Thymus (tissue), 11 donors: ENCODE measurements at regions not wholly inside any gene's neighbourhood (a gene's known extent, or its start where the extent isn't known, plus 50 kb on each side); places are given as distances from the start of the nearest gene placed in this dataset.

ENCODE experiments used
- DNase-seq, 9 donors: peaks; one replicate each; pipeline ENCODE4 v3.0.0-alpha.2; 2013; ENCODE audit warnings: low spot score in 9 of 9, low read depth in 6 of 9, missing footprints in 1 of 9
- H3K27ac ChIP-seq, 2 donors: one replicate each; pipeline ENCODE4 v1.5.1; 2013; ENCODE audit warnings: control low read depth in 1 of 2, low read depth in 1 of 2, low read length in 1 of 2, mild to moderate bottlenecking in 1 of 2, moderate library complexity in 1 of 2
- H3K27me3 ChIP-seq, 2 donors: one replicate each; pipeline ENCODE4 v1.5.1; 2013; ENCODE audit warnings: low read length in 1 of 2; ENCODE audit not compliant: control insufficient read depth in 2 of 2, insufficient read depth in 1 of 2
- H3K36me3 ChIP-seq, 2 donors: one replicate each; pipeline ENCODE4 v1.5.1; 2013; ENCODE audit warnings: low read length in 1 of 2, mild to moderate bottlenecking in 1 of 2, moderate library complexity in 1 of 2; ENCODE audit not compliant: control insufficient read depth in 2 of 2, insufficient read depth in 2 of 2
- H3K4me1 ChIP-seq, 2 donors: one replicate each; pipeline ENCODE4 v1.5.1; 2013; ENCODE audit warnings: low read length in 2 of 2; ENCODE audit not compliant: control insufficient read depth in 2 of 2, insufficient read depth in 2 of 2
- H3K4me3 ChIP-seq, 2 donors: one replicate each; pipeline ENCODE4 v1.5.1; 2013; ENCODE audit warnings: low read length in 2 of 2, control low read depth in 1 of 2, mild to moderate bottlenecking in 1 of 2
- H3K9me3 ChIP-seq, 2 donors: one replicate each; pipeline ENCODE4 v1.5.1; 2013; ENCODE audit warnings: low read length in 1 of 2, mild to moderate bottlenecking in 1 of 2; ENCODE audit not compliant: control insufficient read depth in 2 of 2, insufficient read depth in 1 of 2
- WGBS: extraction: QIAGEN DNeasy Blood & Tissue Kit; methylation state at CpG from one replicate; pipeline ENCODE4 v1.1.7; 2013; 5-methylcytosine and 5-hydroxymethylcytosine counted together
- donor health status: healthy.

- H3K4me3 ChIP-seq, result no peak overlapping the region
- no peaks in the 10 kb centered on the region for H3K4me1 ChIP-seq
- H3K27me3 ChIP-seq, result no peaks in the 10 kb centered on the region
- no peak for DNase-seq
- no peaks in the 10 kb centered on the region for H3K9me3 ChIP-seq
- WGBS, result 91% methylated on average over 8 of the region's 8 CpGs
- H3K36me3 ChIP-seq, result no peaks in the 10 kb centered on the region
- no peak overlapping the region for H3K27ac ChIP-seq
These were observed 710.0 kb upstream of the GRAMD2B start for GRCh38 chr5:125713109-125713805.

GRCh38 chr5:125715216-125715615 lies 708.0 kb upstream of the GRAMD2B start:
- DNase-seq, result no peak
- H3K27me3 ChIP-seq, result no peaks in the 10 kb centered on the region
- WGBS, result over 99% methylated on average over 2 of the region's 2 CpGs

GRCh38 chr5:125717209-125717608 lies 706.0 kb upstream of the GRAMD2B start:
- no peak for DNase-seq
- H3K27me3 ChIP-seq, result no peaks in the 10 kb centered on the region
- no peaks in the 10 kb centered on the region for H3K9me3 ChIP-seq
- no peak overlapping the region for H3K4me3 ChIP-seq
- H3K36me3 ChIP-seq, result no peaks in the 10 kb centered on the region
- no peak overlapping the region for H3K27ac ChIP-seq
- no peaks in the 10 kb centered on the region for H3K4me1 ChIP-seq

More at GRCh38 chr5:125715216-125715615, 708.0 kb upstream of the GRAMD2B start:
- H3K4me1 ChIP-seq, result no peaks in the 10 kb centered on the region
- H3K4me3 ChIP-seq, result no peak overlapping the region
- no peak overlapping the region for H3K27ac ChIP-seq
- H3K36me3 ChIP-seq, result no peaks in the 10 kb centered on the region
- no peaks in the 10 kb centered on the region for H3K9me3 ChIP-seq

- Histone ChIP-seq H3K27me3 (no peaks in the 10 kb centered on the region), H3K9me3 (no peaks in the 10 kb centered on the region), H3K27ac (no peak overlapping the region), H3K4me1 (no peaks in the 10 kb centered on the region), H3K4me3 (no peak overlapping the region), H3K36me3 (no peaks in the 10 kb centered on the region)
- no peak for DNase-seq
- WGBS, result 89% methylated on average over 9 of the region's 9 CpGs
These were observed 703.4 kb upstream of the GRAMD2B start for GRCh38 chr5:125719681-125720347.

GRCh38 chr5:125720348-125720685 lies 702.9 kb upstream of the GRAMD2B start:
- DNase-seq, result no peak
- no peak overlapping the region for H3K27ac ChIP-seq
- no peaks in the 10 kb centered on the region for H3K36me3 ChIP-seq

GRCh38 chr5:125720721-125721120 lies 702.5 kb upstream of the GRAMD2B start:
- 93% methylated on average over 1 of the region's 1 CpG for WGBS
- no peaks in the 10 kb centered on the region for H3K36me3 ChIP-seq
- H3K4me3 ChIP-seq, result no peak overlapping the region
- no peak overlapping the region for H3K27ac ChIP-seq
- H3K4me1 ChIP-seq, result no peaks in the 10 kb centered on the region
- H3K27me3 ChIP-seq, result no peaks in the 10 kb centered on the region
- DNase-seq, result no peak
- H3K9me3 ChIP-seq, result no peaks in the 10 kb centered on the region

More at GRCh38 chr5:125720348-125720685, 702.9 kb upstream of the GRAMD2B start:
- no peak overlapping the region for H3K4me3 ChIP-seq
- no peaks in the 10 kb centered on the region for H3K9me3 ChIP-seq
- H3K4me1 ChIP-seq, result no peaks in the 10 kb centered on the region
- no peaks in the 10 kb centered on the region for H3K27me3 ChIP-seq
- WGBS, result 89% methylated on average over 2 of the region's 2 CpGs

GRCh38 chr5:125722550-125722949 lies 700.7 kb upstream of the GRAMD2B start:
- Histone ChIP-seq H3K9me3 (no peaks in the 10 kb centered on the region), H3K27ac (no peak overlapping the region), H3K27me3 (no peaks in the 10 kb centered on the region), H3K4me3 (no peak overlapping the region), H3K4me1 (no peaks in the 10 kb centered on the region), H3K36me3 (no peaks in the 10 kb centered on the region)
- DNase-seq, result no peak
- WGBS, result 81% methylated on average over 1 of the region's 1 CpG

- no peak overlapping the region for H3K27ac ChIP-seq
- no peak overlapping the region for H3K4me3 ChIP-seq
- no peaks in the 10 kb centered on the region for H3K4me1 ChIP-seq
- H3K36me3 ChIP-seq, result no peaks in the 10 kb centered on the region
- H3K27me3 ChIP-seq, result no peaks in the 10 kb centered on the region
- H3K9me3 ChIP-seq, result peaks cover 0 to 4% of the 10 kb centered on the region in 2 donors
- DNase-seq, result no peak
- WGBS, result 84% methylated on average over 4 of the region's 4 CpGs
These were observed 697.5 kb upstream of the GRAMD2B start for GRCh38 chr5:125725691-125726090.

GRCh38 chr5:125743939-125744338 lies 679.3 kb upstream of the GRAMD2B start:
- no peaks in the 10 kb centered on the region for H3K9me3 ChIP-seq
- WGBS, result 96% methylated on average over 3 of the region's 3 CpGs
- H3K4me1 ChIP-seq, result no peaks in the 10 kb centered on the region
- no peaks in the 10 kb centered on the region for H3K27me3 ChIP-seq
- no peaks in the 10 kb centered on the region for H3K36me3 ChIP-seq
- no peak overlapping the region for H3K4me3 ChIP-seq
- no peak for DNase-seq
- no peak overlapping the region for H3K27ac ChIP-seq
